DND-41 (cell line): ENCODE measurements at regions not wholly inside any gene's neighbourhood (a gene's known extent, or its start where the extent isn't known, plus 50 kb on each side); places are given as distances from the start of the nearest gene placed in this dataset.

Experiments used
- ATAC-seq: fragments of 200-7000 bp; cut with Tn5 transposase; 3 replicates; pipeline ENCODE4 v1.9.1; 2021; ENCODE audit warnings: low read depth; ENCODE audit not compliant: insufficient read depth
- DNase-seq: peaks from one replicate; pipeline ENCODE4 v3.0.0-alpha.2; 2020
- H2AFZ ChIP-seq: 2 replicates; pipeline ENCODE4 v1.6.0; 2012; ENCODE audit warnings: low read depth, low read length
- H3K27ac ChIP-seq: 2 replicates; pipeline ENCODE4 v1.5.1; 2012; ENCODE audit warnings: low read length, inconsistent platforms
- H3K27me3 ChIP-seq: fragments of 200-600 bp; sonication (generic); 2 replicates; pipeline ENCODE4 v1.6.0; 2012; ENCODE audit warnings: low read length, mild to moderate bottlenecking, inconsistent platforms; ENCODE audit not compliant: insufficient read depth, poor library complexity
- H3K36me3 ChIP-seq: 2 replicates; pipeline ENCODE4 v1.5.1; 2012; ENCODE audit warnings: low read length, inconsistent platforms; ENCODE audit not compliant: insufficient read depth
- H3K4me1 ChIP-seq: 2 replicates; pipeline ENCODE4 v1.5.1; 2012; ENCODE audit warnings: mild to moderate bottlenecking, low read length; ENCODE audit not compliant: insufficient read depth
- H3K4me2 ChIP-seq: 2 replicates; pipeline ENCODE4 v1.6.0; 2012; ENCODE audit warnings: mild to moderate bottlenecking, moderate library complexity, low read length, inconsistent platforms; ENCODE audit not compliant: insufficient read depth
- H3K4me3 ChIP-seq, 2 experiments: fragments of 200-600 bp in 1 of 2; shearing (Covaris generic) in 1 of 2; 2 replicates each; pipeline ENCODE4 v1.5.1; 2012 to 2016; ENCODE audit warnings: inconsistent platforms in 2 of 2, low read length in 2 of 2, mild to moderate bottlenecking in 2 of 2, low read depth in 1 of 2, moderate library complexity in 1 of 2
- H3K79me2 ChIP-seq: 2 replicates; pipeline ENCODE4 v1.6.0; 2012; ENCODE audit warnings: low read length, inconsistent platforms; ENCODE audit not compliant: insufficient read depth
- H3K9ac ChIP-seq: 2 replicates; pipeline ENCODE4 v1.6.0; 2012; ENCODE audit warnings: low read depth, mild to moderate bottlenecking, inconsistent platforms, low read length, moderate library complexity
- H3K9me3 ChIP-seq: 2 replicates; pipeline ENCODE4 v1.5.1; 2012; ENCODE audit warnings: low read length, moderate library complexity, mild to moderate bottlenecking, inconsistent platforms; ENCODE audit not compliant: insufficient read depth, severe bottlenecking
- H4K20me1 ChIP-seq: 2 replicates; pipeline ENCODE4 v1.6.0; 2012; ENCODE audit warnings: low read length; ENCODE audit not compliant: insufficient read depth
- CTCF ChIP-seq: IDR thresholded peaks from 2 replicates; pipeline ENCODE4 v1.5.1; 2012; ENCODE audit warnings: borderline replicate concordance, low read length, moderate library complexity, mild to moderate bottlenecking; ENCODE audit not compliant: poor library complexity, severe bottlenecking; ENCODE audit errors: extremely low read depth
- EZH2 ChIP-seq: IDR thresholded peaks from 3 replicates; pipeline ENCODE4 v1.6.1; 2012; ENCODE audit warnings: borderline replicate concordance, low read depth, mild to moderate bottlenecking, moderate library complexity, low read length, inconsistent platforms; ENCODE audit not compliant: severe bottlenecking

DNA sequence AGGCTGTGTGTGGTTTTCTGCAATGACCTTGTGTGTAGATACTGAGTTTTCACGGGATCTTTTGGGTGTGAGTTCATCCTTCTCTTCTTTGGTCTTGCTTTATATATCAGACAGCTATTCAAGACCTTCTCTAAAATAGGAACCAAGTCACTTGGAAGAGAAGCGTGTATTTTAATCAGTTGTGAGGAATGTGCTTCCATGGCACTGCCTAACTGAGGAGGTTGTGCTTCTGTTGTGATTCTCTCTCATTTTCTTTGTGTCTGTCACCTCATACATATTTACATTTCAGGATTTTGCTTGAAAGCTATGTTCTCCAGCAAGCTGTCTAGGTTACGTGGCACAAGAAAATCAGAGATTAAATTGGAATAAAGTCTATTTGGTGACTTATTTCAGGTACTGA, 428.7 kb downstream of the QKI start:
- no peak overlapping the region for H3K9ac ChIP-seq
- no peak for DNase-seq
- H3K36me3 ChIP-seq = no peaks in the 10 kb centered on the region
- no peak for ATAC-seq
- no peak for TF ChIP-seq CTCF
- no peak for TF ChIP-seq EZH2
- H4K20me1 ChIP-seq = no peaks in the 10 kb centered on the region
- H3K4me1 ChIP-seq = no peaks in the 10 kb centered on the region
- H3K9me3 ChIP-seq = peaks cover 12% of the 10 kb centered on the region
- H3K4me3 ChIP-seq = no peak overlapping the region
- no peak overlapping the region for H3K4me2 ChIP-seq
- H3K27me3 ChIP-seq = no peaks in the 10 kb centered on the region
- H2AFZ ChIP-seq = no peak overlapping the region
- H3K27ac ChIP-seq = no peak overlapping the region
- no peaks in the 10 kb centered on the region for H3K79me2 ChIP-seq

DNA sequence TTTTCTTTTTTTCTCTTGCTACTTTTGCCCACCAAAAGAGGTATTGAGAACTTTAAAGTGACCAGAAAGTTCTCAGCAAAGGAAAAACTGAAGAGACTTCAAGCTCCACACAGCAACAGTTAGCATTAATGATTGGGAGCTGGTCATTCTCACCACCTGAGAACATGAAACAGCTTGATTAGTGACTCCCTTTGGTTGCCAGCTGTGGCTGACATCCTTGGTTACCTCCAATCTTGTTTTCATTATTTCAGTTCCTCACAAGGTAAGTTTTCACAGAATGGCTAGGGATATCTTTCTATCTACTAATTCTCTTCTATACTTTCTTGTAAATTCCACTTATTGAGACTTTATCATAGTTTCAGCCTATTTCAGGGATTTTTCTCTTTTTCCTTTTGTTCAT, 427.9 kb downstream of the QKI start:
- no peaks in the 10 kb centered on the region for H3K36me3 ChIP-seq
- no peaks in the 10 kb centered on the region for H3K4me1 ChIP-seq
- ATAC-seq (no peak), DNase-seq (no peak)
- no peak overlapping the region for H3K27ac ChIP-seq
- no peak for TF ChIP-seq CTCF
- no peak for TF ChIP-seq EZH2
- H3K9ac ChIP-seq = no peak overlapping the region
- no peak overlapping the region for H3K4me3 ChIP-seq
- H3K27me3 ChIP-seq = no peaks in the 10 kb centered on the region
- no peaks in the 10 kb centered on the region for H3K79me2 ChIP-seq
- peaks cover 12% of the 10 kb centered on the region for H3K9me3 ChIP-seq
- H3K4me2 ChIP-seq = no peak overlapping the region
- H2AFZ ChIP-seq = no peak overlapping the region
- no peaks in the 10 kb centered on the region for H4K20me1 ChIP-seq

DNA sequence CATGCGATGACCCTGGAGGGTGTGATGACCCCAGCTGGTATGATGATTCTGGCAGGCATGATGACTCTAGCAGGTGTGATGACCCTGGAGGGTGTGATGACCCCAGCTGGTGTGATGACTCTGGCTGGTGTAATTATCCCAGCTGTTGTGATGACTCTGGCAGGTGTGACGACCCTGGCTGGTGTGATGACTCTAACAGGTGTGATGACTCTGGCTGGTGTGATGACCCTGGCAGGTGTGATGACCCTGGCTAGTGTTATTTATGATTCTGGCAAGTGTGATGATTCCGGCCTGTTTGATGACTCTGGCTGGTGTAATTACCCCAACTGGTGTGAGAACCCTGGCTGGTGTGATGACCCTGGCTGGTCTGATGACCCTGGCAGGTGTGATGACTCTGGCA, 427.2 kb downstream of the QKI start:
- Histone ChIP-seq H3K27ac (no peak overlapping the region), H3K27me3 (no peaks in the 10 kb centered on the region), H3K9ac (no peak overlapping the region), H4K20me1 (no peaks in the 10 kb centered on the region), H3K79me2 (no peaks in the 10 kb centered on the region), H3K36me3 (no peaks in the 10 kb centered on the region), H3K9me3 (peaks cover 12% of the 10 kb centered on the region), H3K4me1 (no peaks in the 10 kb centered on the region), H2AFZ (no peak overlapping the region), H3K4me3 (no peak overlapping the region), H3K4me2 (no peak overlapping the region)
- DNase-seq (no peak), ATAC-seq (no peak)
- no peak for TF ChIP-seq CTCF
- no peak for TF ChIP-seq EZH2

GRCh38 chr6:163841326-163841725, 426.8 kb downstream of the QKI start:
- Histone ChIP-seq H3K27ac (no peak overlapping the region), H3K4me2 (no peak overlapping the region), H3K36me3 (no peaks in the 10 kb centered on the region), H4K20me1 (no peaks in the 10 kb centered on the region), H3K9me3 (peaks cover 12% of the 10 kb centered on the region), H3K4me3 (no peak overlapping the region), H3K27me3 (no peaks in the 10 kb centered on the region), H3K79me2 (no peaks in the 10 kb centered on the region), H3K9ac (no peak overlapping the region), H3K4me1 (no peaks in the 10 kb centered on the region), H2AFZ (no peak overlapping the region)
- ATAC-seq (no peak), DNase-seq (no peak)
- TF ChIP-seq CTCF (no peak), EZH2 (no peak)
